K562 (cell line): ENCODE measurements at regions not wholly inside any gene's neighbourhood (a gene's known extent, or its start where the extent isn't known, plus 50 kb on each side); places are given as distances from the start of the nearest gene placed in this dataset.

Experiments
- ETS2 ChIP-seq: IDR thresholded peaks from 2 replicates; pipeline ENCODE4 v1.6.1; 2016; ENCODE audit warnings: borderline replicate concordance, missing genetic modification characterization, mild to moderate bottlenecking, moderate library complexity, missing compliant biosample characterization; ENCODE audit not compliant: poor library complexity, severe bottlenecking
- NR3C1 ChIP-seq: sonication (generic); formaldehyde crosslinking; IDR thresholded peaks from 2 replicates; pipeline ENCODE4 v1.8.1; 2022; ENCODE audit warnings: missing genetic modification reagents
- POLR2A ChIP-seq: fragments of 450-650 bp; conservative IDR thresholded peaks from 2 replicates; pipeline ENCODE4 v1.6.1; 2016
- SIRT6 ChIP-seq: IDR thresholded peaks from one replicate; pipeline ENCODE4 v1.6.1; 2012; ENCODE audit warnings: low read depth, mild to moderate bottlenecking, control low read depth, inconsistent platforms, low read length, moderate library complexity
- SREBF2 ChIP-seq: sonication (generic); formaldehyde crosslinking; IDR thresholded peaks from 2 replicates; pipeline ENCODE4 v1.4.0; 2020; ENCODE audit warnings: mild to moderate bottlenecking, missing genetic modification reagents
- ZFP30 ChIP-seq: fragments of 250-450 bp; sonication (Bioruptor Pico); IDR thresholded peaks from 2 replicates; pipeline ENCODE4 v1.8.0; 2022; ENCODE audit warnings: moderate library complexity, mild to moderate bottlenecking, inconsistent platforms, borderline replicate concordance

DNA sequence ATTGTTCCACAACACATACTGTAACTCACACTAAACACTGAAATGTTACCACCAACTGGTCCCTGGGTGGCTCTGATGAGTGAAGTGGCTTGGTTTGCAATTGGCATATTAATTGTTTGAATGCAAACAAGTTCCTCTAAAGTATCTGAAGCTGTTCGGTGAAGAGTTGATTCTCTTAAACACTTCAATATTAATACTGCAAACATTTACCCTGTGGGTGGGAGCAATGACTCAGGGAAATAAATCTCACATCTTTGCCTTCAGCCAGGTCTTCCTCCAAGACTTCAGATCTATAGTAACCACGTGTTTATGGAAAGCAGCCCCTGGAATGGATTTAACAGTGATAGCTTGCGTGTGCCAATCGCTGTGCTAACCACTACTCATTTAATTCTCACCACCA lies 176.0 kb downstream of the MAFB start:
- TF ChIP-seq POLR2A: no peak
- TF ChIP-seq ZFP30 (CRISPR knock-in tag): no peak
- TF ChIP-seq ETS2 (tag): no peak
- TF ChIP-seq SIRT6: no peak
- TF ChIP-seq NR3C1 (CRISPR knock-in tag): no peak
- TF ChIP-seq SREBF2: no peak
